Lower leg skin (tissue), 3 donors: ENCODE measurements at regions not wholly inside any gene's neighbourhood (a gene's known extent, or its start where the extent isn't known, plus 50 kb on each side); places are given as distances from the start of the nearest gene placed in this dataset.

Experiments
- CTCF ChIP-seq, 3 donors: fragments of 450-650 bp; IDR thresholded peaks; one replicate each; pipeline ENCODE4 v1.5.1; 2016; ENCODE audit warnings: antibody characterized with exemption in 3 of 3, mild to moderate bottlenecking in 3 of 3, moderate library complexity in 2 of 3
- POLR2A ChIP-seq, 2 donors: fragments of 450-650 bp; IDR thresholded peaks; one replicate each; pipeline ENCODE4 v1.6.1; 2016 to 2017; ENCODE audit warnings: antibody characterized with exemption in 2 of 2, mild to moderate bottlenecking in 1 of 2, moderate library complexity in 1 of 2

GRCh38 chr2:238649936-238650518 lies 197.9 kb upstream of the TWIST2 start:
- TF ChIP-seq CTCF (IDR thresholded peaks at IDR 0.05) (no peak), POLR2A (IDR thresholded peaks at IDR 0.05) (no peak)
